GM23338 (cell line): ENCODE measurements at regions not wholly inside any gene's neighbourhood (a gene's known extent, or its start where the extent isn't known, plus 50 kb on each side); places are given as distances from the start of the nearest gene placed in this dataset.
A peak's percentile ranks its signal among the peaks of the same experiment; 100 is the strongest.

Experiments used
- ATAC-seq: fragments of 200-7000 bp; cut with Tn5 transposase; 3 replicates; pipeline ENCODE4 v1.9.1; 2020
- DNase-seq: peaks from one replicate; pipeline ENCODE4 v3.0.0-alpha.2; 2015; ENCODE audit warnings: low spot score
- H2AFZ ChIP-seq: fragments of 200-600 bp; sonication (generic); 2 replicates; pipeline ENCODE4 v1.8.0; 2016; ENCODE audit warnings: antibody characterized with exemption, mild to moderate bottlenecking, moderate library complexity
- H3F3A ChIP-seq: fragments of 200-600 bp; sonication (generic); replicated peaks from 2 replicates; pipeline ENCODE4 v1.8.0; 2017; ENCODE audit warnings: antibody characterized with exemption, mixed run types, low read depth
- H3K27ac ChIP-seq: fragments of 200-600 bp; sonication (generic); 2 replicates; pipeline ENCODE4 v1.6.1; 2016; ENCODE audit warnings: low read depth
- H3K27me3 ChIP-seq: fragments of 200-600 bp; sonication (generic); 2 replicates; pipeline ENCODE4 v1.8.0; 2016; ENCODE audit warnings: mild to moderate bottlenecking, mixed run types, moderate library complexity; ENCODE audit not compliant: insufficient read depth
- H3K36me3 ChIP-seq: fragments of 200-600 bp; sonication (generic); 2 replicates; pipeline ENCODE4 v1.8.0; 2016; ENCODE audit warnings: mild to moderate bottlenecking; ENCODE audit not compliant: insufficient read depth
- H3K4me1 ChIP-seq: fragments of 200-600 bp; sonication (generic); 2 replicates; pipeline ENCODE4 v1.8.0; 2016; ENCODE audit warnings: mild to moderate bottlenecking, moderate library complexity; ENCODE audit not compliant: insufficient read depth
- H3K4me2 ChIP-seq: fragments of 200-600 bp; sonication (generic); 2 replicates; pipeline ENCODE4 v1.7.1; 2017; ENCODE audit warnings: mixed run types
- H3K4me3 ChIP-seq: fragments of 200-600 bp; sonication (generic); 2 replicates; pipeline ENCODE4 v1.6.1; 2016; ENCODE audit warnings: mixed run types
- H3K79me2 ChIP-seq: fragments of 200-600 bp; sonication (generic); replicated peaks from 2 replicates; pipeline ENCODE4 v1.8.0; 2017; ENCODE audit warnings: mild to moderate bottlenecking; ENCODE audit not compliant: insufficient read depth
- H3K9me2 ChIP-seq: fragments of 200-600 bp; sonication (generic); 2 replicates; pipeline ENCODE4 v1.8.0; 2017; ENCODE audit not compliant: insufficient read depth
- H4K20me1 ChIP-seq: fragments of 200-600 bp; sonication (generic); replicated peaks from 2 replicates; pipeline ENCODE4 v1.8.0; 2017; ENCODE audit warnings: mild to moderate bottlenecking; ENCODE audit not compliant: insufficient read depth
- H3K27ac Mint-ChIP-seq: 2 replicates; pipeline ENCODE4 v1.8.0; 2020; ENCODE audit warnings: inconsistent platforms, mild to moderate bottlenecking, moderate library complexity, mixed read lengths
- H3K27me3 Mint-ChIP-seq: 3 replicates; pipeline ENCODE4 v1.8.0; 2022; ENCODE audit warnings: low read depth, mild to moderate bottlenecking, moderate library complexity, mixed read lengths, inconsistent platforms; ENCODE audit not compliant: insufficient read depth, poor library complexity
- H3K36me3 Mint-ChIP-seq: 3 replicates; pipeline ENCODE4 v1.8.0; 2021; ENCODE audit warnings: low read depth, mild to moderate bottlenecking, inconsistent platforms, moderate library complexity, mixed read lengths
- H3K4me1 Mint-ChIP-seq: 3 replicates; pipeline ENCODE4 v1.8.0; 2020; ENCODE audit warnings: mild to moderate bottlenecking, inconsistent platforms, mixed read lengths
- H3K4me3 Mint-ChIP-seq: 3 replicates; pipeline ENCODE4 v1.8.0; 2021; ENCODE audit warnings: moderate library complexity, mild to moderate bottlenecking, inconsistent platforms, mixed read lengths
- H3K9me3 Mint-ChIP-seq: 3 replicates; pipeline ENCODE4 v1.8.0; 2020; ENCODE audit warnings: moderate library complexity, mild to moderate bottlenecking, inconsistent platforms, mixed read lengths
- CREB1 ChIP-seq: fragments of 250-450 bp; sonication (Bioruptor Pico); IDR thresholded peaks from 2 replicates; pipeline ENCODE4 v1.5.0; 2020; ENCODE audit warnings: low read depth, mild to moderate bottlenecking, moderate library complexity
- CTCF ChIP-seq, 2 experiments: fragments of 200-600 bp in 1 of 2; sonication (generic) in 1 of 2; conservative IDR thresholded peaks; 2 replicates each; pipeline versions ENCODE4 v1.5.1 to v1.6.1; 2016 to 2017; ENCODE audit warnings: antibody characterized with exemption in 2 of 2, low read depth in 2 of 2, mild to moderate bottlenecking in 2 of 2, moderate library complexity in 1 of 2
- EZH2 ChIP-seq: fragments of 200-600 bp; sonication (generic); IDR thresholded peaks from one replicate; pipeline ENCODE4 v1.8.0; 2017; ENCODE audit warnings: antibody characterized with exemption, mild to moderate bottlenecking, low read depth; ENCODE audit not compliant: unreplicated experiment
- NANOG ChIP-seq: IDR thresholded peaks from 2 replicates; pipeline ENCODE4 v1.6.1; 2016; ENCODE audit warnings: antibody characterized with exemption, borderline replicate concordance
- ZNF114 ChIP-seq: fragments of 250-450 bp; sonication (Bioruptor Pico); IDR thresholded peaks from 2 replicates; pipeline ENCODE4 v1.5.0; 2020; ENCODE audit warnings: mild to moderate bottlenecking, moderate library complexity
- ZNF331 ChIP-seq: fragments of 250-450 bp; sonication (Bioruptor Pico); IDR thresholded peaks from 2 replicates; pipeline ENCODE4 v1.5.0; 2020; ENCODE audit warnings: low read depth, mild to moderate bottlenecking, moderate library complexity
- ZNF462 ChIP-seq: fragments of 250-450 bp; sonication (Bioruptor Pico); IDR thresholded peaks from 2 replicates; pipeline ENCODE4 v1.5.0; 2020; ENCODE audit warnings: mild to moderate bottlenecking, moderate library complexity
- TF ChIP-seq, protein P1 (sequence below): IDR thresholded peaks from 2 replicates; pipeline ENCODE4 v1.6.1; 2016; ENCODE audit warnings: antibody characterized with exemption

- TF ChIP-seq, protein P1, sequence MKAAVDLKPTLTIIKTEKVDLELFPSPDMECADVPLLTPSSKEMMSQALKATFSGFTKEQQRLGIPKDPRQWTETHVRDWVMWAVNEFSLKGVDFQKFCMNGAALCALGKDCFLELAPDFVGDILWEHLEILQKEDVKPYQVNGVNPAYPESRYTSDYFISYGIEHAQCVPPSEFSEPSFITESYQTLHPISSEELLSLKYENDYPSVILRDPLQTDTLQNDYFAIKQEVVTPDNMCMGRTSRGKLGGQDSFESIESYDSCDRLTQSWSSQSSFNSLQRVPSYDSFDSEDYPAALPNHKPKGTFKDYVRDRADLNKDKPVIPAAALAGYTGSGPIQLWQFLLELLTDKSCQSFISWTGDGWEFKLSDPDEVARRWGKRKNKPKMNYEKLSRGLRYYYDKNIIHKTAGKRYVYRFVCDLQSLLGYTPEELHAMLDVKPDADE: no peak
- TF ChIP-seq ZNF114 (CRISPR knock-in tag) (0 out of 2 replicates have a peak, but pooled peaks have one; percentile 16), CTCF (conservative IDR thresholded peaks at IDR 0.05; ENCODE audit: low read depth in 2 of 2) (peak; percentile 87 to 97), EZH2 (no peak)
These were observed 349.0 kb upstream of the PKDCC start (continued) for GRCh38 chr2:41698678-41699422.

DNA sequence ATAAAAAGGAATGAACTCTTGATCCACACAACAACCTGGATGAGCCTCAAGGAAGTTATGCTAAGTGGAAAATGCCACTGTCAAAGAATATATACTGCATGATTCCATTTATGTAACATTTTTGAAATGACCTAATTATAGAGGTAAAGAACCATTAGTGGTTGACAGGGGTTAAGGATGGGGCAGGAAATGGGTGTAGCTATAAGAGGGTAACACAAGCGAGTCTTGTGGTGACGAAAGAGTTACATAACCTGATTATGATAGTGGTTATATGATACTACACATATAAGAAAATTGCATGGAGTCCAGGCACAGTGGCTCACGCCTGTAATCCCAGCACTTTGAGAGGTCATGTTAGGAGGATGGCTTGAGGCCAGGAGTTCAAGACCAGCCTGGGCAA is 346.6 kb upstream of the PKDCC start:
- Mint-ChIP-seq H3K27ac (no peak overlapping the region), H3K4me3 (no peak overlapping the region), H3K36me3 (no peaks in the 10 kb centered on the region; the same call in 2 of the 3 replicates), H3K9me3 (no peaks in the 10 kb centered on the region; the same call in 2 of the 3 replicates), H3K4me1 (peaks cover 7% of the 10 kb centered on the region; the same call in 2 of the 3 replicates), H3K27me3 (no peaks in the 10 kb centered on the region)
- no peak for DNase-seq
- Histone ChIP-seq H3F3A (no peaks in the 10 kb centered on the region), H3K4me1 (no peaks in the 10 kb centered on the region), H3K79me2 (no peaks in the 10 kb centered on the region), H4K20me1 (no peaks in the 10 kb centered on the region), H3K36me3 (no peaks in the 10 kb centered on the region), H3K27me3 (no peaks in the 10 kb centered on the region), H3K4me2 (no peak overlapping the region), H2AFZ (no peak overlapping the region), H3K27ac (no peak overlapping the region), H3K4me3 (no peak overlapping the region), H3K9me2 (no peaks in the 10 kb centered on the region)
- TF ChIP-seq ZNF331 (CRISPR knock-in tag) (no peak), CREB1 (CRISPR knock-in tag) (no peak), NANOG (no peak), ZNF462 (CRISPR knock-in tag) (no peak)
- no peak for ATAC-seq
